ENCODE measurements at regions not wholly inside any gene's neighbourhood (a gene's known extent, or its start where the extent isn't known, plus 50 kb on each side); places are given as distances from the start of the nearest gene placed in this dataset.

DNA sequence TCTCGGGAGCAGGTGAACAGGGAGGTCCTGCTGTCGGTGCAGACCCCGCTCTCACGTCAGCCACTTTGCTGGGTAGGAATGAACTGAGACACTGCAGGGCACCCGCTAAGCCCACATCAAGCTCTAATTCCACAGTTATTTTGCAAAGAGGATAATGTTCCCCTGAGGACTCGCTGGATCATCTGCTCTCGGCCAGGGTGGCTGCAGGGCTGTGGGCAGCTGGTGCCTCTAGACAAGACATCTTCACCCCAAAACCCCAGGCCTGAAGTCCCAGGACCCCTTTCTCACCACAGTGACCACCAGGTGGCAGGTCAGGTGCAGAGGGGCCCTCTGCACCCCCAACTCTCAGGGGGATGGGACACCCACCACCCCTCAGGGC is 135.1 kb upstream of the PPP1R26 start:
- 73 to 87% (median 83%) methylated on average over 4 to 7 of the region's 7 CpGs for WGBS, 5 donors
- Histone ChIP-seq H3K4me1 (peaks cover 0 to 18% (median 9%) of the 10 kb centered on the region in 4 donors), H3K27me3 (peaks cover 0 to 98% (median 10%) of the 10 kb centered on the region in 3 donors), H3K27ac (no peak overlapping the region), H3K9me3 (no peaks in the 10 kb centered on the region), H3K36me3 (no peaks in the 10 kb centered on the region), H3K4me3 (no peak overlapping the region)
- DNase-seq: no peak
- intact Hi-C loops (cut with DNase I; ENCODE audit: low total_unique reads): no loop called here
- no peak for TF ChIP-seq EP300 (IDR thresholded peaks at IDR 0.05)
- TF ChIP-seq POLR2A (IDR thresholded peaks at IDR 0.05): no peak
- TF ChIP-seq, protein P1, sequence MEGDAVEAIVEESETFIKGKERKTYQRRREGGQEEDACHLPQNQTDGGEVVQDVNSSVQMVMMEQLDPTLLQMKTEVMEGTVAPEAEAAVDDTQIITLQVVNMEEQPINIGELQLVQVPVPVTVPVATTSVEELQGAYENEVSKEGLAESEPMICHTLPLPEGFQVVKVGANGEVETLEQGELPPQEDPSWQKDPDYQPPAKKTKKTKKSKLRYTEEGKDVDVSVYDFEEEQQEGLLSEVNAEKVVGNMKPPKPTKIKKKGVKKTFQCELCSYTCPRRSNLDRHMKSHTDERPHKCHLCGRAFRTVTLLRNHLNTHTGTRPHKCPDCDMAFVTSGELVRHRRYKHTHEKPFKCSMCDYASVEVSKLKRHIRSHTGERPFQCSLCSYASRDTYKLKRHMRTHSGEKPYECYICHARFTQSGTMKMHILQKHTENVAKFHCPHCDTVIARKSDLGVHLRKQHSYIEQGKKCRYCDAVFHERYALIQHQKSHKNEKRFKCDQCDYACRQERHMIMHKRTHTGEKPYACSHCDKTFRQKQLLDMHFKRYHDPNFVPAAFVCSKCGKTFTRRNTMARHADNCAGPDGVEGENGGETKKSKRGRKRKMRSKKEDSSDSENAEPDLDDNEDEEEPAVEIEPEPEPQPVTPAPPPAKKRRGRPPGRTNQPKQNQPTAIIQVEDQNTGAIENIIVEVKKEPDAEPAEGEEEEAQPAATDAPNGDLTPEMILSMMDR (IDR thresholded peaks at IDR 0.05): no peak
- no peak for TF ChIP-seq POLR2AphosphoS5 (IDR thresholded peaks at IDR 0.05)

DNA sequence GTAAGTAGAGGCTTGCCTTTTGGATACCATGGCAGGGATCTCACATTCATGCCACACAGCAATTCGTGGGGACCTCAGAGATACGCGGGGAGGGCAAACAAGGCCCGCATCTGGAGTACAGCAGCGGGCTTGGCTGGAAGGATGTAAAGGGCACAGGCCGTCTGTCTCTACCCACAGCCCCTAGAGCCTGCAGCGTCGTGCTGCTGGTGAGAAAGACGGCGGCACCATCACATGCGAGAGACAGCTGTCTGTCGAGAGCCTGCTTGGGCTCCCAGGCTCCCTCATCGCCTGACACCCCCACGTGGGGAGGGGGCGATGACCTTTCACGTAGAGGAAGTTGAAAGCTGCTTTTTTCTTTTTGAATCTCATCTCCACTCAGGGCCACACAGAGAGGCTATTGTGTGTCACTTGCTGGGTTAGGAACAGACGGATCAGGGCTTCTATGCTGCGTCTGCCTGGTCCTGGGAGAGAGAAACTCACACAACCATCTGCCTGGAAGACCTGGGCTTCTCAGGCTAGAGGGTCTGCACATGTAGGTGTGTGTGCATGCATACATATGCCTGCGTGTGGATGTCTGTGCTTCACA is 134.6 kb upstream of the PPP1R26 start:
- no peak for DNase-seq
- intact Hi-C loops (cut with DNase I; ENCODE audit: low total_unique reads): loop anchor here (5.0 kb wide), 1 partner anchor 263 kb away; no protein-coding TSS in a partner anchor
- H3K9me3 ChIP-seq: no peaks in the 10 kb centered on the region
- H3K27me3 ChIP-seq: peaks cover 0 to 98% (median 10%) of the 10 kb centered on the region in 3 donors
- H3K36me3 ChIP-seq: no peaks in the 10 kb centered on the region
- H3K4me3 ChIP-seq: no peak overlapping the region
- no peak overlapping the region for H3K27ac ChIP-seq
- peaks cover 0 to 16% (median 9%) of the 10 kb centered on the region in 4 donors for H3K4me1 ChIP-seq
- TF ChIP-seq POLR2A (IDR thresholded peaks at IDR 0.05): no peak
- TF ChIP-seq POLR2AphosphoS5 (IDR thresholded peaks at IDR 0.05): no peak
- TF ChIP-seq, protein P1 (IDR thresholded peaks at IDR 0.05): no peak
- TF ChIP-seq EP300 (IDR thresholded peaks at IDR 0.05): no peak
- WGBS, 5 donors: 70 to 77% (median 74%) methylated on average over 16 to 19 of the region's 19 CpGs

DNA sequence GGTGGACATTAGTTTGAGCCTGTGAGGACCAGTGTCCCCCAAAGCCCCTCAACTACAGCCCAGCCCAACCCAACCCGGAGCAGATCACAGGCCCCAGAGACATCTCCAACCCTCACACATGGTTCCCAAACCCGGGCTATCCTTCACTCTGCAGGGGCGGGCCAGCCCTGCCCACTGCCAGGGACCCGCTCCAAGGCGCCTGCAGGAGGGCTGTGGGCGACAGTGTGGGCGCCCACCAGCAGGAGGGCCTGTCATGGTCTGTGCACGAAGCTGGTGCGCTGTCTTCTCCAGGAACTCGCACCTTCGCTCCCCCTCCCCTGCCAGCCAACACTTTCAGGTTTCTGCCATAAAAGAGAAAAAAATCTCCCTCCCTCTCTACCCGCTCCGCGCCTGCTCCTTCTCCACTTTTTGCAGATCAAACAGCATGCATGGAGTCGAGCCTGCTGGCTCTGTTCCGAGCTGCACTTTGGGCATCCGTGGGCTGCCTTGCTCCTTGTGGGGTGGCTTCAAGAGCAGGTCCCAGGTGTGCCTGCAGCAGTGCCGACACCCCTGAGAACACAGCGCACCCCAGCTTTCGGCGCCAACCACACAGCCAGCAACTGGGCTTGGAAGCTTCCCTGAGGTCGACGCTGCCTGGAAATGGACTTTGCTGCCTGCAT is 133.7 kb upstream of the PPP1R26 start:
- TF ChIP-seq POLR2A (IDR thresholded peaks at IDR 0.05): no peak
- TF ChIP-seq POLR2AphosphoS5 (IDR thresholded peaks at IDR 0.05): no peak
- no peak for TF ChIP-seq EP300 (IDR thresholded peaks at IDR 0.05)
- TF ChIP-seq, protein P1 (IDR thresholded peaks at IDR 0.05): no peak
- H3K27me3 ChIP-seq: peaks cover 0 to 100% (median 10%) of the 10 kb centered on the region in 3 donors
- intact Hi-C loops (cut with DNase I; ENCODE audit: low total_unique reads): loop anchor here (5.0 kb wide), 1 partner anchor 264 kb away; no protein-coding TSS in a partner anchor

DNA sequence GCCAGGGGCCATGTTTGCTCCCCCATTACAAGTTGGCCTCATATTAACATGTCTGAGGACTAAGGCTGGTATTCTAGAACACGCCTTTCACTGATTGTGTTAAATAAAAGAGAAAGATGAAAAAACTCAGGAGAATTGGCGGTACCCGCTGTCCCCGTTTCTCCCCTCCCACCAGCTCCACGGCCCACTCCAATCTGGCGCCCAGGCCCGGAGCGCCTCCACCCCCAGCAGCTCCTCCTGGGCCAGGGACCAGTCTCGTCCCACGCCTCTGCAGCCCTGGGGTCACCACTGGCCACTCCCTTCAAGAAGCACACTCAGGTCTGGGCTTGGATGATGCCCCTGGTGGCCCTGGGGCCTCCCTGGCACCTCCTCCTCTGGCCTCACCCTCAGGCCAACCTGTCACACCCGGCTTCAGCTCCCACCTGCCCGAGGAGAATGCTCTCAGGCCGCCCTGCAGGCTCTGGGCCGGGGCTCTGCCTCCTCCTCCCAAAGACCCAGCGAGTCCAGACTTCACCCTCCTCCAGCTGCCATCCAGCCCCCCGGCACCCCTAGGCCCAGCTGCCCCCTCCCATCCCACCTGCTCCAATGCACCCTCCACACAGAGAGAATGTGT is 133.0 kb upstream of the PPP1R26 start:
- TF ChIP-seq POLR2A (IDR thresholded peaks at IDR 0.05) (no peak), EP300 (IDR thresholded peaks at IDR 0.05) (no peak), POLR2AphosphoS5 (IDR thresholded peaks at IDR 0.05) (no peak)
- TF ChIP-seq, protein P1 (IDR thresholded peaks at IDR 0.05): no peak
- Histone ChIP-seq H3K4me3 (no peak overlapping the region), H3K36me3 (no peaks in the 10 kb centered on the region), H3K27ac (no peak overlapping the region), H3K9me3 (no peaks in the 10 kb centered on the region), H3K4me1 (peaks cover 0 to 6% (median 3%) of the 10 kb centered on the region in 4 donors), H3K27me3 (peaks cover 0 to 100% (median 16%) of the 10 kb centered on the region in 3 donors)
- no peak for DNase-seq
- intact Hi-C loops (cut with DNase I; ENCODE audit: low total_unique reads): loop anchor here (5.0 kb wide), 1 partner anchor 264 kb away; no protein-coding TSS in a partner anchor
- 59 to 70% (median 64%) methylated on average over 11 to 16 of the region's 16 CpGs for WGBS, 5 donors

More for the DNA sequence above, 133.7 kb upstream of the PPP1R26 start:
- H3K4me1 ChIP-seq: peaks cover 0 to 9% (median 5%) of the 10 kb centered on the region in 4 donors
- no peak overlapping the region for H3K4me3 ChIP-seq
- WGBS, 5 donors: 68 to 76% (median 72%) methylated on average over 23 of the region's 23 CpGs
- DNase-seq: no peak
- no peaks in the 10 kb centered on the region for H3K36me3 ChIP-seq
- no peak overlapping the region for H3K27ac ChIP-seq
- H3K9me3 ChIP-seq: no peaks in the 10 kb centered on the region

Data from stomach (tissue), 8 donors.